Coronary artery (tissue), 2 donors: ENCODE measurements at regions not wholly inside any gene's neighbourhood (a gene's known extent, or its start where the extent isn't known, plus 50 kb on each side); places are given as distances from the start of the nearest gene placed in this dataset.

ENCODE experiments used
- DNase-seq: peaks from one replicate; pipeline ENCODE4 v3.0.0-alpha.2; 2017; ENCODE audit warnings: low spot score
- H3K27ac ChIP-seq, 2 donors: fragments of 200-600 bp; sonication (generic); one replicate each; pipeline ENCODE4 v1.5.1; 2016 to 2019
- H3K4me3 ChIP-seq: fragments of 200-600 bp; sonication (generic); 2 replicates; pipeline ENCODE4 v1.5.1; 2016; ENCODE audit warnings: mild to moderate bottlenecking, moderate library complexity
- CTCF ChIP-seq: fragments of 200-600 bp; sonication (generic); IDR thresholded peaks from one replicate; pipeline ENCODE4 v1.5.1; 2019; ENCODE audit warnings: antibody characterized with exemption

GRCh38 chr12:68410018-68410660 lies 78.0 kb upstream of the MDM1 start:
- no peak overlapping the region for H3K27ac ChIP-seq
- no peak overlapping the region for H3K4me3 ChIP-seq
- no peak for TF ChIP-seq CTCF
- DNase-seq = no peak

DNA sequence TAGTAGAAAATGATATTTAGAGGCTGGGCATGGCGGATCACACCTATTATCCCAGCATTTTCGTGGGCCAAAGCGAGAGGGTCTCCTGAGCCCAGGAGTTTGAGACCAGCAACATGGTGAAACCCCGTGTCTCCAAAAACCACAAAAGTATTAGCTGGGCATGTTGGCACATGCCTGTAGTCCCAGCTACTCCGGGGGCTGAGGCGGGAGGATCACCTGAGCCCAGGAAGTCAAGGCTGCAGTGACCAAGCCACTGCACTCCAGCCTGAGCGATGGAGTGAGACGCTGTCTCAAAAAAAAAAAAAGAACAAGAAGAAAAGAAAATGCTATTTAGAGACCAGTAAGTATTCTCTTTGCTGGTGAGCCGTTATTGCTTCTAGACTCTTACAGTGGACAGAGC lies 79.2 kb upstream of the MDM1 start:
- no peak for DNase-seq
- Histone ChIP-seq H3K4me3 (no peak overlapping the region), H3K27ac (no peak overlapping the region)
- TF ChIP-seq CTCF = no peak

DNA sequence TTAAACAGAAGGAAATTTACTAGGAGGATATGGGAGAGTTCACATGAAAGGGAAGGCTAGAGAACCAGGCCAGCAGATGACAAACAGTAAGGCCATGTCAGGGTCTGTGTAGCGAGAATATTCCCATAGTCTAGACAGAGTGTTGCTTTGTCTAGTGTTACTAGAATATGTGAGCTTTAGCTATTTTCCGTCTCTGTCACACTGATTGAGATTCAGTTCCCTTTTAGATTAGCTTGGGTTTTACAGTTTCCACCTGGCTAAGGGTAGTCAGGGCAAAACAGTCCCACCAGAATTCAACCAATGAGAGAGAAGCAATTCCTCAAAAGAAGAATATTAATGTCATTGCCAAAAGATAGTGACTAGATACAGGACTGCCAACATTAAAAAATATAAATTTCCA lies 82.8 kb upstream of the MDM1 start:
- Histone ChIP-seq H3K4me3 (no peak overlapping the region), H3K27ac (no peak overlapping the region)
- TF ChIP-seq CTCF = no peak
- no peak for DNase-seq

DNA sequence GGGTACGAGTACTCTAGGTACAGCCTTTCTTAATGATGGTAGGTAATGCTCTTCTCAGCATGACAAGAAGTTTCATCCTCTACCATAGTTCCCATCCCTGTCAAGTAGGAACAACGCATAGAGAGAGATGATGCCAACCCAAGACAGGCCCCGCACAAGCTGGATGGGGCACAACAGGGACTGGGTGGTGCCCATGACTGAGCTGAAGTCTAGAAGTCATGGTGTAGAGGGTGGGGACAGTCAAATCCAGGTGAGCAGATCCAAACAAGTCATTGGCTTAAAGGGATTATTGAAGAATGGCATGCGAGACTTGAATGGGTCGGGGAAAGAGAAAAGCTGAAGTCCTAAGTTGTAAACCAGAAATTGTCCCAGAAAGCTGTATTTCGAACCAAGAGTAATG lies 84.2 kb upstream of the MDM1 start:
- DNase-seq = no peak
- no peak for TF ChIP-seq CTCF
- no peak overlapping the region for H3K27ac ChIP-seq
- no peak overlapping the region for H3K4me3 ChIP-seq

- no peak for DNase-seq
- no peak overlapping the region for H3K27ac ChIP-seq
- no peak overlapping the region for H3K4me3 ChIP-seq
- no peak for TF ChIP-seq CTCF
Measured at GRCh38 chr12:68416826-68417225, 84.7 kb upstream of the MDM1 start.

GRCh38 chr12:68418137-68418460 lies 85.9 kb upstream of the MDM1 start:
- Histone ChIP-seq H3K27ac (peak overlapping the region in 1 of 2 donors; percentile 49), H3K4me3 (no peak overlapping the region)
- TF ChIP-seq CTCF = no peak
- no peak for DNase-seq

GRCh38 chr12:68420225-68421010 lies 88.3 kb upstream of the MDM1 start:
- no peak for DNase-seq
- Histone ChIP-seq H3K4me3 (peak overlapping the region; percentile 17), H3K27ac (peak overlapping the region in 1 of 2 donors; percentile 76)
- no peak for TF ChIP-seq CTCF
